ENCODE measurements at regions not wholly inside any gene's neighbourhood (a gene's known extent, or its start where the extent isn't known, plus 50 kb on each side); places are given as distances from the start of the nearest gene placed in this dataset.

- no peak for TF ChIP-seq CTCF (IDR thresholded peaks at IDR 0.05)
- no peak for TF ChIP-seq POLR2A (IDR thresholded peaks at IDR 0.05)
These were observed 55.6 kb upstream of the CCDC85A start for GRCh38 chr2:56128235-56128634.

All from testis (tissue), 2 donors.